Adrenal gland (tissue), 5 donors: ENCODE measurements at regions not wholly inside any gene's neighbourhood (a gene's known extent, or its start where the extent isn't known, plus 50 kb on each side); places are given as distances from the start of the nearest gene placed in this dataset.

Source experiments
- CTCF ChIP-seq, 6 experiments: fragments of 450-650 bp in 4 of 6; fragments of 200-600 bp in 2 of 6; sonication (generic) in 1 of 6; IDR thresholded peaks; 1 replicate in 5 of 6; 2 replicates in 1 of 6; pipeline versions ENCODE4 v1.5.1 to v1.8.0; 2016 to 2021; ENCODE audit warnings: antibody characterized with exemption in 6 of 6, mild to moderate bottlenecking in 2 of 6, moderate library complexity in 1 of 6
- POLR2A ChIP-seq, 2 donors: fragments of 450-650 bp; IDR thresholded peaks; one replicate each; pipeline ENCODE4 v1.6.1; 2017; ENCODE audit warnings: antibody characterized with exemption in 2 of 2, mild to moderate bottlenecking in 2 of 2, moderate library complexity in 1 of 2
- donor health status: DM: no; HTN: no; CAD: no.

GRCh38 chr6:112725541-112726085 is 378.5 kb downstream of the RFPL4B start:
- no peak for TF ChIP-seq CTCF (IDR thresholded peaks at IDR 0.05)
- TF ChIP-seq POLR2A (IDR thresholded peaks at IDR 0.05), result no peak
